RWPE2 (cell line): ENCODE measurements at regions not wholly inside any gene's neighbourhood (a gene's known extent, or its start where the extent isn't known, plus 50 kb on each side); places are given as distances from the start of the nearest gene placed in this dataset.

Experiments
- ATAC-seq: fragments of 200-7000 bp; cut with Tn5 transposase; 3 replicates; pipeline ENCODE4 v1.9.1; 2021; ENCODE audit warnings: low read depth
- DNase-seq: peaks from one replicate; pipeline ENCODE4 v3.0.0-alpha.2; 2020; ENCODE audit warnings: low spot score
- H3K27ac ChIP-seq: fragments of 450-650 bp; 2 replicates; pipeline ENCODE4 v1.5.1; 2017; ENCODE audit warnings: mild to moderate bottlenecking; ENCODE audit not compliant: poor library complexity, severe bottlenecking
- H3K27me3 ChIP-seq: fragments of 250-450 bp; sonication (Bioruptor Pico); 2 replicates; pipeline ENCODE4 v1.5.1; 2021; ENCODE audit warnings: mild to moderate bottlenecking, moderate library complexity; ENCODE audit not compliant: insufficient read depth, poor library complexity, severe bottlenecking
- H3K36me3 ChIP-seq: fragments of 250-450 bp; sonication (Bioruptor Pico); 2 replicates; pipeline ENCODE4 v1.5.1; 2020; ENCODE audit warnings: low read depth, mild to moderate bottlenecking, moderate library complexity
- H3K4me1 ChIP-seq: fragments of 250-450 bp; sonication (Bioruptor Pico); 2 replicates; pipeline ENCODE4 v1.5.1; 2021; ENCODE audit warnings: mild to moderate bottlenecking, moderate library complexity; ENCODE audit not compliant: insufficient read depth, poor library complexity, severe bottlenecking
- H3K4me3 ChIP-seq: fragments of 250-450 bp; sonication (Bioruptor Pico); 2 replicates; pipeline ENCODE4 v1.5.1; 2021; ENCODE audit warnings: mild to moderate bottlenecking, moderate library complexity; ENCODE audit not compliant: severe bottlenecking
- H3K9me3 ChIP-seq: fragments of 250-450 bp; sonication (Bioruptor Pico); 2 replicates; pipeline ENCODE4 v1.5.1; 2021; ENCODE audit warnings: mild to moderate bottlenecking, moderate library complexity; ENCODE audit not compliant: severe bottlenecking
- TF ChIP-seq, protein P1 (sequence below): fragments of 450-650 bp; IDR thresholded peaks from one replicate; pipeline ENCODE4 v1.5.1; 2017; ENCODE audit warnings: mild to moderate bottlenecking, moderate library complexity; ENCODE audit not compliant: poor library complexity, severe bottlenecking

DNA sequence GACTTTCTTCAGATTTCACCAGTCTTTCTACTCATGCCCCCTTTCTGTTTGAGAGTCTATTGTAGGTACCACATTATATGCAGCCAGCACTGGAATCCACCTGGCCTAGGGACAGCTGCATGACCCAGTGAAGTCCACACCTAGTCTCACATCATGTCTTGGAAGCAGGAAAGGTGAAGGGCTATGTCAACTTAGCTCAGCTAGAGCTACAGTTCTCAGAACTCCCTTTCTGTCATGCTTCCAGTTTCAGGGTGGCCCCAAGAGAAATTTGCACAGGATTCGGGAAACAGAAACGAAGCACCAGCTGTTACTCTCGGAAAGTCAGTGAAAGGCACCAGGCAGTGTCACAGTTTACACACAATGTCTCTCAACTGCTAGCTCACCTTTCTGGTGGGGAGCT is 51.6 kb upstream of the NLRP1 start:
- ATAC-seq = no peak

DNA sequence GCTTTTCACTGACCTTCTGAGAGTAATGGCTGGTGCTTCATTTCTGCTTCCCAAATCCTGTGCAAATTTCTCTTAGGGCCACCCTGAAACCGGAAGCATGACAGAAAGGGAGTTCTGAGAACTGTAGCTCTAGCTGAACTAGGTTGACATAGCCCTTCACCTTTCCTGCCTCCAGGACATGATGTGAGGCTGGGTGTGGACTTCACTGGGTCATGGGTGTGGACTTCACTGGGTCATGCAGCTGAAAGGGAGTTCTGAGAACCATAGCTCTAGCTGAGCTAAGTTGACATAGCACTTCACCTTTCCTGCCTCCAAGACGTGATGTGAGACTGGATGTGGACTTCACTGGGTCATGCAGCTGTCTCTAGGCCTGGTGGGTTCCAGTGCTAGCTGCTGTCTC is 54.3 kb upstream of the NLRP1 start:
- H3K27ac ChIP-seq = no peak overlapping the region
- no peak overlapping the region for H3K4me3 ChIP-seq
- no peaks in the 10 kb centered on the region for H3K36me3 ChIP-seq
- H3K9me3 ChIP-seq = no peaks in the 10 kb centered on the region
- peak; percentile 44; the same call in 2 of the 3 replicates for ATAC-seq
- H3K27me3 ChIP-seq = no peaks in the 10 kb centered on the region
- H3K4me1 ChIP-seq = no peaks in the 10 kb centered on the region
- TF ChIP-seq, protein P1, sequence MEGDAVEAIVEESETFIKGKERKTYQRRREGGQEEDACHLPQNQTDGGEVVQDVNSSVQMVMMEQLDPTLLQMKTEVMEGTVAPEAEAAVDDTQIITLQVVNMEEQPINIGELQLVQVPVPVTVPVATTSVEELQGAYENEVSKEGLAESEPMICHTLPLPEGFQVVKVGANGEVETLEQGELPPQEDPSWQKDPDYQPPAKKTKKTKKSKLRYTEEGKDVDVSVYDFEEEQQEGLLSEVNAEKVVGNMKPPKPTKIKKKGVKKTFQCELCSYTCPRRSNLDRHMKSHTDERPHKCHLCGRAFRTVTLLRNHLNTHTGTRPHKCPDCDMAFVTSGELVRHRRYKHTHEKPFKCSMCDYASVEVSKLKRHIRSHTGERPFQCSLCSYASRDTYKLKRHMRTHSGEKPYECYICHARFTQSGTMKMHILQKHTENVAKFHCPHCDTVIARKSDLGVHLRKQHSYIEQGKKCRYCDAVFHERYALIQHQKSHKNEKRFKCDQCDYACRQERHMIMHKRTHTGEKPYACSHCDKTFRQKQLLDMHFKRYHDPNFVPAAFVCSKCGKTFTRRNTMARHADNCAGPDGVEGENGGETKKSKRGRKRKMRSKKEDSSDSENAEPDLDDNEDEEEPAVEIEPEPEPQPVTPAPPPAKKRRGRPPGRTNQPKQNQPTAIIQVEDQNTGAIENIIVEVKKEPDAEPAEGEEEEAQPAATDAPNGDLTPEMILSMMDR = no peak
- DNase-seq = no peak

More for the DNA sequence above, 51.6 kb upstream of the NLRP1 start:
- DNase-seq = no peak
- Histone ChIP-seq H3K27ac (no peak overlapping the region), H3K4me1 (no peaks in the 10 kb centered on the region), H3K4me3 (no peak overlapping the region), H3K9me3 (no peaks in the 10 kb centered on the region), H3K36me3 (no peaks in the 10 kb centered on the region), H3K27me3 (peaks cover 4% of the 10 kb centered on the region)
- TF ChIP-seq, protein P1 = no peak

DNA sequence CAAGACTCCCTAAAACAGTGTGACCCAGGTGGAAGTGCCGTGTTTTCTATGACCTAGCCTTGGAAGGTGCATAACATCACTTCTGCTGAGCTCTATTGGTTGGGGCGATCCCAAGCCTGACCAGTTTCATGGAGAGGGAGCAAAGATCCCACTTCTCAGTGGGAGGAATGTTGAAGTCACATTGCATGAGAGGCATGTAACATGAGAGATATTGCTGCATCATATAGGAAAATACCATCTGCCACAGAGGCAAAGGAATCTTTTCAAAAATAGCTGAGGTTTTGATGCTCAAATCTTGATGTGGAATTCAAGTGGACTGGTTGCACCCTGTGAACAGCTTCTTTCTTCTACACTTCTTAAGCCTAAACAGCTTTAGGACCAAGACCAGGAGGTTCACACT is 56.4 kb upstream of the NLRP1 start:
- no peak for DNase-seq
- no peaks in the 10 kb centered on the region for H3K36me3 ChIP-seq

DNA sequence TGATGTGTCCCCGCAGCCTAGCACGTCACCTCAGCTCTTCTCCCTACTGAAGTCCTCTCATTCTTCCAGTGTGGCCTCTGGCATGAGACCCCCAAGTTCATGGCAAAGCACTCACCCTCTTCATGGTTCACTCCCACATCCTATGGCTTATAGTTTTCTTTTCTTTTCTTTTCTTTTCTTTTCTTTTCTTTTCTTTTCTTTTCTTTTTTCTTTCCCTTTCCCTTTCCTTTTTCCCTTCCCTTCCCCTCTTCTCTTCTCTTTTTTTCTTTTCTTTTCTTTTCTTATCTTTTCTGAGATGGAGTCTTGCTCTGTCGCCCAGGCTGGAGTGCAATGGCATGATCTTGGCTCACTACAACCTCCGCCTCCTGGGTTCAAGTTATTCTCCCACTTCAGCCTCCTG is 58.4 kb upstream of the NLRP1 start:
- Histone ChIP-seq H3K27ac (no peak overlapping the region), H3K9me3 (no peaks in the 10 kb centered on the region), H3K36me3 (no peaks in the 10 kb centered on the region), H3K4me3 (no peak overlapping the region), H3K27me3 (no peaks in the 10 kb centered on the region), H3K4me1 (no peaks in the 10 kb centered on the region)
- TF ChIP-seq, protein P1 = no peak
- ATAC-seq (no peak), DNase-seq (no peak)

More for the DNA sequence above, 56.4 kb upstream of the NLRP1 start:
- TF ChIP-seq, protein P1 = no peak
- no peaks in the 10 kb centered on the region for H3K9me3 ChIP-seq
- H3K27ac ChIP-seq = no peak overlapping the region
- no peaks in the 10 kb centered on the region for H3K4me1 ChIP-seq
- ATAC-seq = no peak
- H3K4me3 ChIP-seq = no peak overlapping the region
- no peaks in the 10 kb centered on the region for H3K27me3 ChIP-seq

DNA sequence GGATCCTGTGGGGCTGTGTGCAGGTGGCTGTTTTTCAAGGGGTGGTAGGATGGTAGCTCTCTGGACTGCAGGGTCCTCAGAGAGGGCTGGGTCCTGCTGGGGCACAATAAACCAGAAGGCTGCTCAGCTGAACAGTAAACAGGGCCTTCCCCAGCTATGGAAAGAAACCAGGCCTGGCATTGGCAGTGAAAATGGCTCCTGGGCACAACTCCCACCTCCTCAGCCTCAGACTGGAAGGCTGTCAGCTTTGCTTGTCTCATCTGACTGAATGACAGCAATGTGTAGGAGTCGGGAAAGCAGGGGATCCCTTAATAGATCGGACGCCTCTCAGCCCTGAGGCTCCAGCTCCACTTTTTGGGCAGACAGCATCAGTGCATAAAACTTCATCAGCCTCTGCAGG is 59.8 kb upstream of the NLRP1 start:
- Histone ChIP-seq H3K9me3 (no peaks in the 10 kb centered on the region), H3K27me3 (no peaks in the 10 kb centered on the region), H3K27ac (no peak overlapping the region), H3K4me3 (no peak overlapping the region), H3K36me3 (no peaks in the 10 kb centered on the region), H3K4me1 (no peaks in the 10 kb centered on the region)
- TF ChIP-seq, protein P1 = no peak
- DNase-seq = no peak
- ATAC-seq = no peak
